SK-N-SH (cell line): ENCODE measurements at regions not wholly inside any gene's neighbourhood (a gene's known extent, or its start where the extent isn't known, plus 50 kb on each side); places are given as distances from the start of the nearest gene placed in this dataset.

ENCODE experiments used
- CTCF ChIA-PET: fragments of 300-600, 350-600 bp; formaldehyde crosslinking; extraction: SDS; loops from one replicate; lab custom pipeline; 2021; lab: Yijun Ruan, JAX
- POLR2A ChIA-PET: fragments of 350-600 bp; sonication (Branson Sonifier 250); formaldehyde crosslinking; extraction: SDS; loops from one replicate; lab custom pipeline; 2020; ENCODE audit warnings: antibody characterized with exemption, inconsistent platforms; lab: Yijun Ruan, JAX
- DNase-seq: peaks from one replicate; pipeline ENCODE4 v3.0.0; 2012
- H2AFZ ChIP-seq: fragments of 200-600 bp; sonication (generic); 2 replicates; pipeline ENCODE4 v1.8.1; 2016; ENCODE audit warnings: antibody characterized with exemption, mild to moderate bottlenecking, low read depth
- H3F3A ChIP-seq: fragments of 200-600 bp; sonication (generic); replicated peaks from 2 replicates; pipeline ENCODE3; 2016; ENCODE audit warnings: antibody characterized with exemption, mild to moderate bottlenecking; ENCODE audit not compliant: insufficient read depth
- H3K27ac ChIP-seq, 2 experiments: fragments of 200-500 bp in 1 of 2; fragments of 200-600 bp in 1 of 2; sonication (Bioruptor generic) in 1 of 2; sonication (generic), shearing (Covaris generic) in 1 of 2; 2 replicates each; pipeline versions ENCODE4 v1.5.1 to v1.6.1; 2014 to 2016; ENCODE audit warnings: low read depth in 2 of 2, inconsistent platforms in 1 of 2, low read length in 1 of 2, mild to moderate bottlenecking in 1 of 2, mixed read lengths in 1 of 2
- H3K27me3 ChIP-seq: fragments of 200-600 bp; sonication (generic), shearing (Covaris generic); 2 replicates; pipeline ENCODE4 v1.6.1; 2016; ENCODE audit warnings: mixed run types; ENCODE audit not compliant: insufficient read depth
- H3K36me3 ChIP-seq, 2 experiments: fragments of 200-500 bp in 1 of 2; fragments of 200-600 bp in 1 of 2; sonication (Bioruptor generic) in 1 of 2; sonication (generic) in 1 of 2; replicated peaks in 1 of 2; 2 replicates each; pipeline versions ENCODE3 to v1.5.1; 2014 to 2016; ENCODE audit warnings: low read length in 1 of 2, mild to moderate bottlenecking in 1 of 2; ENCODE audit not compliant: insufficient read depth in 2 of 2, control insufficient read depth in 1 of 2
- H3K4me1 ChIP-seq, 2 experiments: fragments of 200-500 bp in 1 of 2; fragments of 200-600 bp in 1 of 2; sonication (Bioruptor generic) in 1 of 2; sonication (generic), shearing (Covaris generic) in 1 of 2; 2 replicates each; pipeline versions ENCODE4 v1.5.1 to v1.6.1; 2014 to 2016; ENCODE audit warnings: low read depth in 1 of 2, low read length in 1 of 2, mixed run types in 1 of 2; ENCODE audit not compliant: insufficient read depth in 2 of 2, control insufficient read depth in 1 of 2
- H3K4me2 ChIP-seq: fragments of 200-600 bp; sonication (generic), shearing (Covaris generic); 2 replicates; pipeline ENCODE4 v1.6.1; 2017; ENCODE audit warnings: mixed run types
- H3K4me3 ChIP-seq, 2 experiments: fragments of 200-500 bp in 1 of 2; fragments of 200-600 bp in 1 of 2; sonication (Bioruptor generic) in 1 of 2; sonication (generic), shearing (Covaris generic) in 1 of 2; 2 replicates each; pipeline versions ENCODE4 v1.5.1 to v1.8.1; 2014 to 2016; ENCODE audit warnings: low read depth in 2 of 2, inconsistent platforms in 1 of 2, low read length in 1 of 2, mild to moderate bottlenecking in 1 of 2, mixed read lengths in 1 of 2, moderate library complexity in 1 of 2
- H3K79me2 ChIP-seq: fragments of 200-600 bp; sonication (generic); 2 replicates; pipeline ENCODE4 v1.8.1; 2017; ENCODE audit warnings: mild to moderate bottlenecking; ENCODE audit not compliant: insufficient read depth
- H3K9ac ChIP-seq: fragments of 200-600 bp; sonication (generic); 2 replicates; pipeline ENCODE4 v1.6.1; 2017; ENCODE audit warnings: mixed run types
- H3K9me2 ChIP-seq: fragments of 200-600 bp; sonication (generic); 2 replicates; pipeline ENCODE4 v1.6.1; 2017; ENCODE audit warnings: mixed run types
- H3K9me3 ChIP-seq: fragments of 200-600 bp; sonication (generic); 2 replicates; pipeline ENCODE4 v1.6.1; 2017; ENCODE audit warnings: mixed run types, mild to moderate bottlenecking, moderate library complexity
- H4K20me1 ChIP-seq: fragments of 200-600 bp; sonication (generic); 2 replicates; pipeline ENCODE4 v1.6.1; 2017; ENCODE audit warnings: mild to moderate bottlenecking, mixed run types; ENCODE audit not compliant: insufficient read depth
- GABPA ChIP-seq: IDR thresholded peaks from 2 replicates; pipeline ENCODE4 v1.4.0; 2012; ENCODE audit warnings: low read depth, mild to moderate bottlenecking
- NRF1 ChIP-seq: IDR thresholded peaks from 2 replicates; pipeline ENCODE4 v1.6.1; 2012; ENCODE audit warnings: low read depth, mild to moderate bottlenecking, low read length
- TCF12 ChIP-seq: IDR thresholded peaks from 2 replicates; pipeline ENCODE4 v1.4.0; 2012
- WGBS: methylation state at CpG from one replicate; pipeline ENCODE4 v1.1.6; 2017; ENCODE audit warnings: low lambda C conversion rate; 5-methylcytosine and 5-hydroxymethylcytosine counted together
- TF ChIP-seq, protein P1 (sequence below): IDR thresholded peaks from 2 replicates; pipeline ENCODE4 v1.6.1; 2012; ENCODE audit warnings: mild to moderate bottlenecking, low read depth, low read length, moderate library complexity
- TF ChIP-seq, protein P2 (sequence below): IDR thresholded peaks from 2 replicates; pipeline ENCODE4 v1.4.0; 2012; ENCODE audit warnings: low read depth

- TF ChIP-seq, protein P1, sequence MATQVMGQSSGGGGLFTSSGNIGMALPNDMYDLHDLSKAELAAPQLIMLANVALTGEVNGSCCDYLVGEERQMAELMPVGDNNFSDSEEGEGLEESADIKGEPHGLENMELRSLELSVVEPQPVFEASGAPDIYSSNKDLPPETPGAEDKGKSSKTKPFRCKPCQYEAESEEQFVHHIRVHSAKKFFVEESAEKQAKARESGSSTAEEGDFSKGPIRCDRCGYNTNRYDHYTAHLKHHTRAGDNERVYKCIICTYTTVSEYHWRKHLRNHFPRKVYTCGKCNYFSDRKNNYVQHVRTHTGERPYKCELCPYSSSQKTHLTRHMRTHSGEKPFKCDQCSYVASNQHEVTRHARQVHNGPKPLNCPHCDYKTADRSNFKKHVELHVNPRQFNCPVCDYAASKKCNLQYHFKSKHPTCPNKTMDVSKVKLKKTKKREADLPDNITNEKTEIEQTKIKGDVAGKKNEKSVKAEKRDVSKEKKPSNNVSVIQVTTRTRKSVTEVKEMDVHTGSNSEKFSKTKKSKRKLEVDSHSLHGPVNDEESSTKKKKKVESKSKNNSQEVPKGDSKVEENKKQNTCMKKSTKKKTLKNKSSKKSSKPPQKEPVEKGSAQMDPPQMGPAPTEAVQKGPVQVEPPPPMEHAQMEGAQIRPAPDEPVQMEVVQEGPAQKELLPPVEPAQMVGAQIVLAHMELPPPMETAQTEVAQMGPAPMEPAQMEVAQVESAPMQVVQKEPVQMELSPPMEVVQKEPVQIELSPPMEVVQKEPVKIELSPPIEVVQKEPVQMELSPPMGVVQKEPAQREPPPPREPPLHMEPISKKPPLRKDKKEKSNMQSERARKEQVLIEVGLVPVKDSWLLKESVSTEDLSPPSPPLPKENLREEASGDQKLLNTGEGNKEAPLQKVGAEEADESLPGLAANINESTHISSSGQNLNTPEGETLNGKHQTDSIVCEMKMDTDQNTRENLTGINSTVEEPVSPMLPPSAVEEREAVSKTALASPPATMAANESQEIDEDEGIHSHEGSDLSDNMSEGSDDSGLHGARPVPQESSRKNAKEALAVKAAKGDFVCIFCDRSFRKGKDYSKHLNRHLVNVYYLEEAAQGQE: 0 out of 2 replicates have a peak, but pooled peaks have one; percentile 43
Observed at GRCh38 chr17:77875051-77875780, 83.3 kb upstream of the TNRC6C start (continued).

DNA sequence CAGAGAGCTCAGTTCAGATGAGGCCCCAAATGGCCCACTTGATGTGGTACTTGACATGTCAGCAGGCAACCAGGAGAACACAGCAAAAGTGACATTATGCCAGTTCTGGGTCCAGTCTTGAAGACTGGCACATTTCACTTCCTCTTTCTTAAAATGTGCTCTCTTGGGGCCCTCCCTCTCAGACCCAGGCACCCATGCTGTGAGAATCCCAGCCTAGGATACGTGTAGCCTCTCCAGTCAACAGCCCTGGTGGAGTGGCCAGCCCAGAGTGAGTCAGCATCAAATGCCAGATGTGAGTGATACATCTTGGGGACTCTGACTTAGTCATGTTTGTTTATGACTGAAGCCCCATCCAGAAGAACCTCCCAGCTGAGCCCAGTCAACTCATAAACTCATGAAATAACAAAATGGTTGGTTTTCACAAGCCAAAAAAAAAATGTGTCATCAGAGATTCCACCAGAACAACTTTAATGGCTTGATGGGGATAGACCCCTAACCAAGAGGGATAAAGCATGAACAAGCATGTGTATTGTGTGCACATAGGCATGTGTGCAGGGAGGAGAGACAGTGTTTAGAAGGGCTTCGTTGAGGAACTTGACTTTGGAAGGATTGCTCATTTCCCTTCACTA, 82.5 kb upstream of the TNRC6C start:
- DNase-seq: no peak
- 50% methylated on average over 2 of the region's 2 CpGs for WGBS

GRCh38 chr17:77877036-77877435, 81.5 kb upstream of the TNRC6C start:
- no peaks in the 10 kb centered on the region for H3K9me3 ChIP-seq
- H3F3A ChIP-seq: no peaks in the 10 kb centered on the region
- H3K4me1 ChIP-seq: peaks cover 12 to 72% of the 10 kb centered on the region in 2 experiments
- no peaks in the 10 kb centered on the region for H4K20me1 ChIP-seq
- CTCF ChIA-PET: interaction anchor here (1.1 to 2.3 kb wide), 7 partner anchors 15 to 447 kb away, joined by 3 to 16 read pairs (median 5); partner anchors contain the start of gene TNRC6C
- TF ChIP-seq GABPA (no peak), NRF1 (no peak)
- TF ChIP-seq, protein P2, sequence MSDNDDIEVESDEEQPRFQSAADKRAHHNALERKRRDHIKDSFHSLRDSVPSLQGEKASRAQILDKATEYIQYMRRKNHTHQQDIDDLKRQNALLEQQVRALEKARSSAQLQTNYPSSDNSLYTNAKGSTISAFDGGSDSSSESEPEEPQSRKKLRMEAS: no peak
- 44% methylated on average over 3 of the region's 3 CpGs for WGBS
- 0 out of 4 replicates have a peak overlapping the region, but pooled peaks of 1 of the 2 experiments have one; percentile 4 for H3K27ac ChIP-seq
- H3K36me3 ChIP-seq: no peaks in the 10 kb centered on the region
- H3K27me3 ChIP-seq: no peaks in the 10 kb centered on the region
- POLR2A ChIA-PET: interaction anchor here (0.5 to 2.0 kb wide), 3 partner anchors 61 to 256 kb away, joined by 3 to 13 read pairs (median 3); partner anchors contain the start of gene TNRC6C
- no peak overlapping the region for H2AFZ ChIP-seq
- H3K4me2 ChIP-seq: no peak overlapping the region
- DNase-seq: no peak
- H3K9me2 ChIP-seq: no peaks in the 10 kb centered on the region
- no peak overlapping the region for H3K4me3 ChIP-seq
- no peaks in the 10 kb centered on the region for H3K79me2 ChIP-seq
- H3K9ac ChIP-seq: no peak overlapping the region

More for the DNA sequence above, 82.5 kb upstream of the TNRC6C start:
- Histone ChIP-seq H3K4me3 (no peak overlapping the region), H3K9me2 (no peaks in the 10 kb centered on the region), H3F3A (no peaks in the 10 kb centered on the region), H3K9ac (no peak overlapping the region), H3K36me3 (no peaks in the 10 kb centered on the region), H3K4me1 (peaks cover 3 to 62% of the 10 kb centered on the region in 2 experiments; a peak in 2 of 4 replicates), H3K4me2 (no peak overlapping the region), H4K20me1 (no peaks in the 10 kb centered on the region), H2AFZ (no peak overlapping the region), H3K9me3 (no peaks in the 10 kb centered on the region), H3K27ac (no peak overlapping the region), H3K79me2 (no peaks in the 10 kb centered on the region), H3K27me3 (no peaks in the 10 kb centered on the region)
- peak; percentile 27; the same call in 1 of the 2 replicates for TF ChIP-seq TCF12
- no peak for TF ChIP-seq GABPA
- ChIA-PET CTCF (interaction anchor here (1.1 to 2.0 kb wide), 8 partner anchors 14 to 446 kb away, joined by 3 to 7 read pairs (median 4); partner anchors contain the start of gene TNRC6C), POLR2A (interaction anchor here (1.4 kb wide), 1 partner anchor 82 kb away, joined by 15 read pairs; the partner anchor contains the start of gene TNRC6C)
